ENCODE measurements at regions not wholly inside any gene's neighbourhood (a gene's known extent, or its start where the extent isn't known, plus 50 kb on each side); places are given as distances from the start of the nearest gene placed in this dataset.

GRCh38 chr4:187176261-187176910, 452.7 kb upstream of the FAT1 start:
- no peak for DNase-seq (ENCODE audit: low read depth in 2 of 3, low spot score in 1 of 3)

GRCh38 chr4:187178084-187178483, 454.4 kb upstream of the FAT1 start:
- no peak for DNase-seq (ENCODE audit: low read depth in 2 of 3, low spot score in 1 of 3)

- DNase-seq (ENCODE audit: low read depth in 2 of 3, low spot score in 1 of 3): no peak
These were observed 454.9 kb upstream of the FAT1 start for GRCh38 chr4:187178587-187178986.

GRCh38 chr4:187179086-187180058, 455.7 kb upstream of the FAT1 start:
- no peak for DNase-seq (ENCODE audit: low read depth in 2 of 3, low spot score in 1 of 3)

- no peak for DNase-seq (ENCODE audit: low read depth in 2 of 3, low spot score in 1 of 3)
These were observed 457.4 kb upstream of the FAT1 start for GRCh38 chr4:187181054-187181453.

GRCh38 chr4:187183346-187183745, 459.7 kb upstream of the FAT1 start:
- no peak for DNase-seq (ENCODE audit: low read depth in 2 of 3, low spot score in 1 of 3)

GRCh38 chr4:187183826-187184225, 460.2 kb upstream of the FAT1 start:
- no peak for DNase-seq (ENCODE audit: low read depth in 2 of 3, low spot score in 1 of 3)

GRCh38 chr4:187184508-187184907, 460.9 kb upstream of the FAT1 start:
- DNase-seq (ENCODE audit: low read depth in 2 of 3, low spot score in 1 of 3): no peak

GRCh38 chr4:187188118-187188517, 464.5 kb upstream of the FAT1 start:
- DNase-seq (ENCODE audit: low read depth in 2 of 3, low spot score in 1 of 3): no peak

GRCh38 chr4:187188741-187189140, 465.1 kb upstream of the FAT1 start:
- DNase-seq (ENCODE audit: low read depth in 2 of 3, low spot score in 1 of 3): no peak

- no peak for DNase-seq (ENCODE audit: low read depth in 2 of 3, low spot score in 1 of 3)
These were observed 466.7 kb upstream of the FAT1 start for GRCh38 chr4:187190390-187190789.

- no peak for DNase-seq (ENCODE audit: low read depth in 2 of 3, low spot score in 1 of 3)
These were observed 468.0 kb upstream of the FAT1 start for GRCh38 chr4:187191676-187192075.

GRCh38 chr4:187192266-187192665, 468.6 kb upstream of the FAT1 start:
- no peak for DNase-seq (ENCODE audit: low read depth in 2 of 3, low spot score in 1 of 3)

- no peak for DNase-seq (ENCODE audit: low read depth in 2 of 3, low spot score in 1 of 3)
These were observed 469.5 kb upstream of the FAT1 start for GRCh38 chr4:187193141-187193540.

- DNase-seq (ENCODE audit: low read depth in 2 of 3, low spot score in 1 of 3): no peak
These were observed 480.8 kb upstream of the FAT1 start for GRCh38 chr4:187204389-187204918.

GRCh38 chr4:187207931-187208330, 484.3 kb upstream of the FAT1 start:
- DNase-seq (ENCODE audit: low read depth in 2 of 3, low spot score in 1 of 3): no peak

- no peak for DNase-seq (ENCODE audit: low read depth in 2 of 3, low spot score in 1 of 3)
These were observed 485.0 kb upstream of the FAT1 start for GRCh38 chr4:187208651-187209050.

GRCh38 chr4:187209921-187210613, 486.4 kb upstream of the FAT1 start:
- no peak for DNase-seq (ENCODE audit: low read depth in 2 of 3, low spot score in 1 of 3)

GRCh38 chr4:187212446-187213080, 488.9 kb upstream of the FAT1 start:
- no peak for DNase-seq (ENCODE audit: low read depth in 2 of 3, low spot score in 1 of 3)

GRCh38 chr4:187215438-187215837, 491.8 kb upstream of the FAT1 start:
- DNase-seq (ENCODE audit: low read depth in 2 of 3, low spot score in 1 of 3): no peak

- DNase-seq (ENCODE audit: low read depth in 2 of 3, low spot score in 1 of 3): no peak
These were observed 495.1 kb upstream of the FAT1 start for GRCh38 chr4:187218705-187219245.
